ENCODE measurements at regions not wholly inside any gene's neighbourhood (a gene's known extent, or its start where the extent isn't known, plus 50 kb on each side); places are given as distances from the start of the nearest gene placed in this dataset.
"Not testable (repeated sequence)": the region's sequence is repeated elsewhere in the genome, so short reads cannot be mapped to it uniquely, and the experiment has no call there.

GRCh38 chr6:137811121-137811915 lies 55.7 kb upstream of the TNFAIP3 start:
- WGBS, 2 donors, result 25 to 30% methylated on average over 13 of the region's 13 CpGs

GRCh38 chr6:137811916-137812553 lies 55.0 kb upstream of the TNFAIP3 start:
- Histone ChIP-seq H3K27me3 (no peaks in the 10 kb centered on the region), H3K4me3 (no peak overlapping the region), H3K36me3 (no peaks in the 10 kb centered on the region), H3K4me1 (peaks cover 0 to 15% (median 0%) of the 10 kb centered on the region in 3 donors), H3K27ac (peak overlapping the region in 2 of 4 donors; percentile 58 to 74), H3K9me3 (no peaks in the 10 kb centered on the region)
- no peak for TF ChIP-seq CTCF (IDR thresholded peaks at IDR 0.05)
- intact Hi-C loops (cut with DNase I), result no loop called here
- no peak for FAIRE-seq
- WGBS, 2 donors, result 72 to 76% methylated on average over 6 of the region's 6 CpGs
- no peak for DNase-seq
- ATAC-seq, result peak in 2 of 4 donors; percentile 24 to 43

More at GRCh38 chr6:137811121-137811915, 55.7 kb upstream of the TNFAIP3 start:
- intact Hi-C loops (cut with DNase I), result no loop called here
- TF ChIP-seq CTCF (IDR thresholded peaks at IDR 0.05), result no peak
- ATAC-seq (peak; percentile 85 to 98 (median 97)), FAIRE-seq (no peak), DNase-seq (peak in 5 of 6 donors; percentile 44 to 78 (median 61))
- Histone ChIP-seq H3K27me3 (no peaks in the 10 kb centered on the region), H3K36me3 (no peaks in the 10 kb centered on the region), H3K9me3 (no peaks in the 10 kb centered on the region), H3K4me1 (peaks cover 0 to 15% (median 0%) of the 10 kb centered on the region in 3 donors), H3K4me3 (no peak overlapping the region), H3K27ac (peak overlapping the region in 2 of 4 donors; percentile 58 to 74)

- no peak for TF ChIP-seq CTCF (IDR thresholded peaks at IDR 0.05)
- FAIRE-seq (no peak), DNase-seq (no peak), ATAC-seq (no peak)
- Histone ChIP-seq H3K27ac (no peak overlapping the region), H3K27me3 (no peaks in the 10 kb centered on the region), H3K4me1 (peaks cover 0 to 11% (median 0%) of the 10 kb centered on the region in 3 donors), H3K9me3 (no peaks in the 10 kb centered on the region), H3K4me3 (no peak overlapping the region), H3K36me3 (no peaks in the 10 kb centered on the region)
- intact Hi-C loops (cut with DNase I), result no loop called here
- WGBS, 2 donors, result 90 to 93% methylated on average over 4 of the region's 4 CpGs
Observed at GRCh38 chr6:137813308-137813970, 53.6 kb upstream of the TNFAIP3 start.

GRCh38 chr6:137814030-137814429 lies 53.0 kb upstream of the TNFAIP3 start:
- ATAC-seq; H3K36me3 ChIP-seq; H3K4me3 ChIP-seq; H3K9me3 ChIP-seq; FAIRE-seq; intact Hi-C loops (cut with DNase I); DNase-seq; H3K27me3 ChIP-seq; H3K27ac ChIP-seq: not testable (repeated sequence)
- WGBS, 2 donors, result 81 to 85% methylated on average over 2 of the region's 3 CpGs
- peaks cover 0 to 11% (median 0%) of the 10 kb centered on the region in 3 donors for H3K4me1 ChIP-seq

- Histone ChIP-seq H3K4me1 (peaks cover 0 to 11% (median 0%) of the 10 kb centered on the region in 3 donors), H3K9me3 (no peaks in the 10 kb centered on the region), H3K27me3 (no peaks in the 10 kb centered on the region), H3K4me3 (no peak overlapping the region), H3K36me3 (no peaks in the 10 kb centered on the region), H3K27ac (no peak overlapping the region)
- WGBS, 2 donors, result 57 to 78% methylated on average over 1 of the region's 1 CpG
- TF ChIP-seq CTCF (IDR thresholded peaks at IDR 0.05), result no peak
- no peak for DNase-seq
- intact Hi-C loops (cut with DNase I), result no loop called here
- no peak for FAIRE-seq
- ATAC-seq, result no peak
Observed at GRCh38 chr6:137815692-137816091, 51.4 kb upstream of the TNFAIP3 start.
